ENCODE measurements at regions not wholly inside any gene's neighbourhood (a gene's known extent, or its start where the extent isn't known, plus 50 kb on each side); places are given as distances from the start of the nearest gene placed in this dataset.

GRCh38 chr3:59558906-59559720 lies 509.3 kb upstream of the CFAP20DC start:
- no peak for TF ChIP-seq CTCF (IDR thresholded peaks at IDR 0.05; ENCODE audit: borderline replicate concordance, control extremely low read depth, extremely low read depth, insufficient read depth, missing control alignments)
- DNase-seq (ENCODE audit: low spot score), result no peak
- in situ Hi-C loops (cut with MboI; ENCODE audit: low sequenced_read_pairs, unreplicated experiment), result no loop called here

- TF ChIP-seq CTCF (IDR thresholded peaks at IDR 0.05; ENCODE audit: borderline replicate concordance, control extremely low read depth, extremely low read depth, insufficient read depth, missing control alignments), result no peak
- in situ Hi-C loops (cut with MboI; ENCODE audit: low sequenced_read_pairs, unreplicated experiment), result no loop called here
- DNase-seq (ENCODE audit: low spot score), result no peak
Observed at GRCh38 chr3:59555593-59556315, 505.9 kb upstream of the CFAP20DC start.

GRCh38 chr3:59553076-59553475 lies 503.3 kb upstream of the CFAP20DC start:
- no peak for TF ChIP-seq CTCF (IDR thresholded peaks at IDR 0.05; ENCODE audit: borderline replicate concordance, control extremely low read depth, extremely low read depth, insufficient read depth, missing control alignments)
- DNase-seq (ENCODE audit: low spot score), result no peak
- in situ Hi-C loops (cut with MboI; ENCODE audit: low sequenced_read_pairs, unreplicated experiment), result no loop called here

- TF ChIP-seq CTCF (IDR thresholded peaks at IDR 0.05; ENCODE audit: borderline replicate concordance, control extremely low read depth, extremely low read depth, insufficient read depth, missing control alignments), result no peak
- no peak for DNase-seq (ENCODE audit: low spot score)
- in situ Hi-C loops (cut with MboI; ENCODE audit: low sequenced_read_pairs, unreplicated experiment), result no loop called here
Observed at GRCh38 chr3:59551834-59552233, 502.0 kb upstream of the CFAP20DC start.

GRCh38 chr3:59549962-59550361 lies 500.1 kb upstream of the CFAP20DC start:
- no peak for TF ChIP-seq CTCF (IDR thresholded peaks at IDR 0.05; ENCODE audit: borderline replicate concordance, control extremely low read depth, extremely low read depth, insufficient read depth, missing control alignments)
- in situ Hi-C loops (cut with MboI; ENCODE audit: low sequenced_read_pairs, unreplicated experiment), result no loop called here
- no peak for DNase-seq (ENCODE audit: low spot score)

GRCh38 chr3:59547874-59548273 lies 498.0 kb upstream of the CFAP20DC start:
- in situ Hi-C loops (cut with MboI; ENCODE audit: low sequenced_read_pairs, unreplicated experiment), result no loop called here
- DNase-seq (ENCODE audit: low spot score), result no peak

More at GRCh38 chr3:59547874-59548273, 498.0 kb upstream of the CFAP20DC start:
- no peak for TF ChIP-seq CTCF (IDR thresholded peaks at IDR 0.05; ENCODE audit: borderline replicate concordance, control extremely low read depth, extremely low read depth, insufficient read depth, missing control alignments)
